ENCODE measurements at regions not wholly inside any gene's neighbourhood (a gene's known extent, or its start where the extent isn't known, plus 50 kb on each side); places are given as distances from the start of the nearest gene placed in this dataset.

GRCh38 chr2:239509373-239510143 is 108.7 kb upstream of the HDAC4 start:
- TF ChIP-seq CTCF (IDR thresholded peaks at IDR 0.05; ENCODE audit: insufficient read depth, low read length) (no peak), POLR2AphosphoS5 (IDR thresholded peaks at IDR 0.05; ENCODE audit: low read depth) (no peak), REST (IDR thresholded peaks at IDR 0.05; ENCODE audit: insufficient replicate concordance, low read depth) (no peak), GABPA (IDR thresholded peaks at IDR 0.05; ENCODE audit: low read depth) (no peak), SPI1 (IDR thresholded peaks at IDR 0.05; ENCODE audit: borderline replicate concordance, low read depth) (no peak)
